ENCODE measurements at regions not wholly inside any gene's neighbourhood (a gene's known extent, or its start where the extent isn't known, plus 50 kb on each side); places are given as distances from the start of the nearest gene placed in this dataset.
"Not testable (repeated sequence)": the region's sequence is repeated elsewhere in the genome, so short reads cannot be mapped to it uniquely, and the experiment has no call there.

DNA sequence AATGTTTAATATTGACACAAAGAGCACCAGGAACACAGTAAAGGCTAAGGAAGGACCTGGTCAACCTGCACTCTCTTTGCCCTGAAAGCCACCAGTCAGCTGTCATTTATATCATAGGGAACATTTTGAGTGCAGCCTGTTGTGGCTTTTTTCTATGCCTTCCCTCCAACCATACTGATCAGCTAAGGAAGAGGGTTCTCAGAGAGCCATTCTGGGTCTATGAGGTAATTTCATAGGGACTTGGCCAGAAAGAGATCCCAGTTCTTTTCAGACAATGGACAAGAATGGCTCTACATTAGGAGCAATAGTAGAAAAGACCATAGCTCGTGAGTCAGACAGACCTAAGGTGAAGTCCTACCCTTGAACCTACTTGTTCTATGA is 132.8 kb downstream of the CCDC34 start:
- TF ChIP-seq, protein P1, sequence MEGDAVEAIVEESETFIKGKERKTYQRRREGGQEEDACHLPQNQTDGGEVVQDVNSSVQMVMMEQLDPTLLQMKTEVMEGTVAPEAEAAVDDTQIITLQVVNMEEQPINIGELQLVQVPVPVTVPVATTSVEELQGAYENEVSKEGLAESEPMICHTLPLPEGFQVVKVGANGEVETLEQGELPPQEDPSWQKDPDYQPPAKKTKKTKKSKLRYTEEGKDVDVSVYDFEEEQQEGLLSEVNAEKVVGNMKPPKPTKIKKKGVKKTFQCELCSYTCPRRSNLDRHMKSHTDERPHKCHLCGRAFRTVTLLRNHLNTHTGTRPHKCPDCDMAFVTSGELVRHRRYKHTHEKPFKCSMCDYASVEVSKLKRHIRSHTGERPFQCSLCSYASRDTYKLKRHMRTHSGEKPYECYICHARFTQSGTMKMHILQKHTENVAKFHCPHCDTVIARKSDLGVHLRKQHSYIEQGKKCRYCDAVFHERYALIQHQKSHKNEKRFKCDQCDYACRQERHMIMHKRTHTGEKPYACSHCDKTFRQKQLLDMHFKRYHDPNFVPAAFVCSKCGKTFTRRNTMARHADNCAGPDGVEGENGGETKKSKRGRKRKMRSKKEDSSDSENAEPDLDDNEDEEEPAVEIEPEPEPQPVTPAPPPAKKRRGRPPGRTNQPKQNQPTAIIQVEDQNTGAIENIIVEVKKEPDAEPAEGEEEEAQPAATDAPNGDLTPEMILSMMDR (IDR thresholded peaks at IDR 0.05): no peak
- no peak for TF ChIP-seq POLR2A (IDR thresholded peaks at IDR 0.05)
- Histone ChIP-seq H3K27ac (peak overlapping the region; percentile 28 to 60), H3K4me3 (no peak overlapping the region), H3K36me3 (no peaks in the 10 kb centered on the region), H3K27me3 (no peaks in the 10 kb centered on the region), H3K9me3 (no peaks in the 10 kb centered on the region), H3K4me1 (peaks cover 0 to 4% of the 10 kb centered on the region in 2 donors)
- intact Hi-C loops (cut with DNase I; ENCODE audit: low total_unique reads): no loop called here
- DNase-seq: no peak

DNA sequence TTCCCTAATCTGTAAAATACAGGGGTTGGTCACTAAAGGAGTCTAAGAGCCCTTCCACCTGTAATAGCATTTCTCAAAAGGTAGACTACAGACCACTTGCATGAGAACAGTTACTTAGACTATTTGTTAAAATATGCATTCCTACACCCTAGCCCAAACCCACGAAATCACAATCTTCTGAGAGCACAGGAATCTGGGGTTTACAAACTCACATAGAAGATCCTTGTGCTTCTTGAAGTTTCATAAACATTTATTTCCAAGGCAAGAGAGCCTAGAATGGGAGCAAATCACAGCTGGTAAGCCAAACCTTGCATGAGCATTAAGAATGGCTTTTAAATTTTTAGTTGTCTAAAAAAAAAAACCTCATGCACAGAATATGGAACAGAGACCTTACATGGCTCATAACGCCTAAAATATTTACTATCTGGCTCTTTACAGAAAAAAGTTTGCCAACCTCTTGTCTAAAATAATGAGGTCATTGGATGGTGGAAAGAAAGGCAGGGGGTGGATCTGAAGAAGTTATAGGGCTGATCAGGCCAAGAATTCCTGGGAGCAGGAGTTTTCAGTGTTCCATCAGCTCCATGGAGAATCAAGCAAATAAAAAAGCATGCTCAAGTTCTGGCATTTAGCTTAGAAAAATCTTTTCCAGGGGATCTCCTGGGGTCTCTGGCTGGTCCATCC is 133.4 kb downstream of the CCDC34 start:
- intact Hi-C loops (cut with DNase I; ENCODE audit: low total_unique reads): no loop called here
- no peak overlapping the region for H3K4me3 ChIP-seq
- H3K27ac ChIP-seq: peak overlapping the region; percentile 28 to 60
- no peaks in the 10 kb centered on the region for H3K36me3 ChIP-seq
- H3K4me1 ChIP-seq: peaks cover 0 to 4% of the 10 kb centered on the region in 2 donors
- no peaks in the 10 kb centered on the region for H3K9me3 ChIP-seq
- no peak for DNase-seq
- TF ChIP-seq, protein P1 (IDR thresholded peaks at IDR 0.05): no peak
- TF ChIP-seq POLR2A (IDR thresholded peaks at IDR 0.05): no peak
- no peaks in the 10 kb centered on the region for H3K27me3 ChIP-seq

DNA sequence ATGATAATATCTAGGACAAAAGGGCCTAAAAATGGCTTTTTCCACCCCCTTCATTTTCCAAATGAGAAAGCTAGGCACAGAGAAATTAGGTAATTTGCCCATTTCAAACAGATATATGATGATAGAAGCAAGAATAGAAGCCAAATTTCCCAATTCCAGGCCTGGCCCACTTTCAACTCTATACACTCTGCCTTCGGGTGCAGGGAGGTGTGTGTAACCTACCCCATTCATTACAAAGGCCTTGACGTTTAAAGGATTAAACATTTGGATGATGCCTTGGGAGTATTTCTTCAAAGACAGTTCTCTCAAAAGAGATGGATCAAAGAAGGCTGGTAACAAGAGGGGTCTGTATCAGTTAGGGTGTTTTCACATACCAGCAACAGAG is 134.1 kb downstream of the CCDC34 start:
- no peak for TF ChIP-seq POLR2A (IDR thresholded peaks at IDR 0.05)
- TF ChIP-seq, protein P1 (IDR thresholded peaks at IDR 0.05): no peak
- Histone ChIP-seq H3K27me3 (no peaks in the 10 kb centered on the region), H3K9me3 (no peaks in the 10 kb centered on the region), H3K4me1 (peaks cover 0 to 2% of the 10 kb centered on the region in 2 donors), H3K27ac (peak overlapping the region in 1 of 2 donors; percentile 6), H3K36me3 (no peaks in the 10 kb centered on the region), H3K4me3 (no peak overlapping the region)
- intact Hi-C loops (cut with DNase I; ENCODE audit: low total_unique reads): no loop called here
- DNase-seq: no peak

DNA sequence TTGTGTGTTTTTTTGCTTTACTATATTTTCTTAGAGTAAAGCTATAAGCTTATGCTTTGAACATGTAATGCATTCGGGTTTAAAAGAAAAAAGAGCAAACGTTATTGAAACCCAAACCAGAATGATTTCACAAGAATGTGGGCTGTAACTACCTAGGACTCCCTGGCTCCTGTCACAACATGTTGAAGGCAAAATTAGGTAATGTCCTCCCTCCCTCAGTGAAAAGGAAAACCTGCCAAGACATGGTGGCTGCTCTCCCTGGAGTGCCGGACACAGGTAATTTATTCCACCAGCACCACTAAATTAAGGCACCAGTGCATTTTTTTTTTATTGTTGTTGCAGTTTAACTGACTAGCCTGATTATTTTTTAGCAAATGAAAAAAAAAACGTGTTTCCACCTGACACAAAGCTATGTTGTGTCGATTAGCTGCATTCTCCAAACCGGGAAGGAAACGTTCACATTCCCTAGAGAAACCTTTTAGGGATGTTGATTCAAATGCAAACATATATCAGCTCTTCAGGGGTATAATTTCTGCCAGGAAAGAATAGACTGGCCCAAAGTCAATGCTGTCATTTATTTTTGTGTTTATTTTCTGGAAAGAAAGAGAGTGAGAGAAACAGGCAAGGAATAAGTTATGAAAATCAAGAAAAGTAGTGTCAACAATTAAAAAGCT is 134.6 kb downstream of the CCDC34 start:
- no peak overlapping the region for H3K27ac ChIP-seq
- no peaks in the 10 kb centered on the region for H3K36me3 ChIP-seq
- no peak overlapping the region for H3K4me3 ChIP-seq
- no peak for DNase-seq
- intact Hi-C loops (cut with DNase I; ENCODE audit: low total_unique reads): no loop called here
- H3K9me3 ChIP-seq: no peaks in the 10 kb centered on the region
- no peak for TF ChIP-seq POLR2A (IDR thresholded peaks at IDR 0.05)
- H3K4me1 ChIP-seq: no peaks in the 10 kb centered on the region
- no peaks in the 10 kb centered on the region for H3K27me3 ChIP-seq

DNA sequence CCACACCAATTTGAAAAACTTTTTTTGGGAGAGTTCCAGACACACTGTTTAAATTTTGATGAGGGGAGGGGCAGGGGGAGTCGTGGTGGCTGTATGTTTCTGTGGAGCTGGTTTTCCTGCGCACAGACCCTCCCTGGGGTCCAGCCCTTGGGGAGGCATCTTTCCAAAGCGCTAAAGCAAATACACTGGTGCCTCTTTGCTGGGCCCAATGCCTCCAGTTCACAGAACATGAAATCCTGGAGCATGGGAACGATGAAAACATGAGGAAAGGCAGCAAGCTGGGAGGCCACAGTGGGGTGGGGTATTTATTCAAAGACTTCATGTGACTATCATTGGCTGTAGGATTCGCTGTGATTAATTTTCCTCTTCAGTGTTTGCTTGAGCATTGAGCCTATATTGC is 135.3 kb downstream of the CCDC34 start:
- DNase-seq: no peak
- TF ChIP-seq, protein P1 (IDR thresholded peaks at IDR 0.05): no peak
- TF ChIP-seq POLR2A (IDR thresholded peaks at IDR 0.05): no peak
- H3K36me3 ChIP-seq: no peaks in the 10 kb centered on the region
- H3K4me3 ChIP-seq: no peak overlapping the region
- H3K4me1 ChIP-seq: no peaks in the 10 kb centered on the region
- no peaks in the 10 kb centered on the region for H3K9me3 ChIP-seq
- H3K27ac ChIP-seq: no peak overlapping the region
- H3K27me3 ChIP-seq: no peaks in the 10 kb centered on the region
- intact Hi-C loops (cut with DNase I; ENCODE audit: low total_unique reads): no loop called here

DNA sequence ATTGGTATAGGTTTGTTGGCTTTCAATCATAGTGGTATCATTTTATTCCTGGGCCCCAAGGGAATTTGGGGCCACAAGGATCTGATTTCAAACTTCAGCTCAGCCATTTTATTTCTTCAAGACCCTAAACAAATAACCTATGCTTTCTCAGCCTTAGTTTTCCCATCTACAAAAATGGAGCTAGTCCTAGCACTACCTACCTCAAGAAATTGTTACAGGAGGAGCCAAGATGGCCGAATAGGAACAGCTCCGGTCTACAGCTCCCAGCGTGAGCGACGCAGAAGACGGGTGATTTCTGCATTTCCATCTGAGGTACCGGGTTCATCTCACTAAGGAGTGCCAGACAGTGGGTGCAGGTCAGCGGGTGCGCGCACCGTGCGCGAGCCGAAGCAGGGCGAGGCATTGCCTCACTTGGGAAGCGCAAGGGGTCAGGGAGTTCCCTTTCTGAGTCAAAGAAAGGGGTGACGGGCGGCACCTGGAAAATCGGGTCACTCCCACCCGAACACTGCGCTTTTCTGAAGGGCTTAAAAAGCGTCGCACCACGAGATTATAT is 143.5 kb downstream of the CCDC34 start:
- H3K36me3 ChIP-seq; H3K27ac ChIP-seq; DNase-seq; H3K4me3 ChIP-seq; intact Hi-C loops (cut with DNase I; ENCODE audit: low total_unique reads); H3K27me3 ChIP-seq; H3K9me3 ChIP-seq: not testable (repeated sequence)
- H3K4me1 ChIP-seq: peaks cover 0 to 19% of the 10 kb centered on the region in 2 donors

All from uterus (tissue), 3 donors.